IMR-90 (cell line): ENCODE measurements at regions not wholly inside any gene's neighbourhood (a gene's known extent, or its start where the extent isn't known, plus 50 kb on each side); places are given as distances from the start of the nearest gene placed in this dataset.

Source experiments
- ATAC-seq: fragments of 200-7000 bp; cut with Tn5 transposase; 2 replicates; pipeline ENCODE4 v1.9.1; 2020; ENCODE audit warnings: low read depth, mild to moderate bottlenecking, moderate library complexity
- BruUV-seq: library from RNA; stranded (reverse); fragments of 400-500 nt; replicated peaks from 2 replicates; lab custom pipeline; 2021; lab: Mats Ljungman, UMichigan
- CTCF ChIA-PET: fragments of 300-600 bp; formaldehyde crosslinking; extraction: SDS; loops from one replicate; lab custom pipeline; 2021; ENCODE audit warnings: antibody characterized with exemption; lab: Yijun Ruan, JAX
- POLR2A ChIA-PET: fragments of 300-600 bp; sonication (Branson Sonifier 250); formaldehyde crosslinking; loops from one replicate; lab custom pipeline; 2022; ENCODE audit warnings: antibody characterized with exemption; ENCODE audit not compliant: unreplicated experiment; lab: Charles Lee
- DNase-seq: peaks from one replicate; pipeline ENCODE4 v3.0.0; 2013
- H2AFZ ChIP-seq: replicated peaks from 2 replicates; pipeline ENCODE3; 2013; ENCODE audit warnings: low read length, mild to moderate bottlenecking; ENCODE audit not compliant: poor library complexity
- H2AK5ac ChIP-seq: 2 replicates; pipeline ENCODE4 v1.6.1; 2013; ENCODE audit warnings: low read depth, low read length, inconsistent platforms
- H2AK9ac ChIP-seq: replicated peaks from 2 replicates; pipeline ENCODE3; 2013; ENCODE audit warnings: mild to moderate bottlenecking, low read depth, low read length, moderate library complexity; ENCODE audit not compliant: poor library complexity
- H2BK120ac ChIP-seq: 2 replicates; pipeline ENCODE4 v1.6.1; 2013; ENCODE audit warnings: low read depth, low read length, inconsistent platforms
- H2BK15ac ChIP-seq: 3 replicates; pipeline ENCODE4 v1.6.1; 2013; ENCODE audit warnings: low read depth, low read length, inconsistent platforms
- H2BK20ac ChIP-seq: 2 replicates; pipeline ENCODE4 v1.6.1; 2013; ENCODE audit warnings: low read depth, mild to moderate bottlenecking, inconsistent platforms, low read length, moderate library complexity
- H2BK5ac ChIP-seq: 2 replicates; pipeline ENCODE4 v1.6.1; 2013; ENCODE audit warnings: mild to moderate bottlenecking, low read depth, low read length, inconsistent platforms; ENCODE audit not compliant: poor library complexity, severe bottlenecking
- H3K14ac ChIP-seq: replicated peaks from 2 replicates; pipeline ENCODE4 v1.6.1; 2013; ENCODE audit warnings: low read depth, low read length, inconsistent platforms
- H3K18ac ChIP-seq: 2 replicates; pipeline ENCODE4 v1.6.1; 2013; ENCODE audit warnings: low read depth, low read length, control low read depth
- H3K23ac ChIP-seq: 2 replicates; pipeline ENCODE4 v1.6.1; 2013; ENCODE audit warnings: low read depth, low read length, inconsistent platforms
- H3K27ac ChIP-seq: 2 replicates; pipeline ENCODE4 v1.5.1; 2013; ENCODE audit warnings: mild to moderate bottlenecking, control low read depth, low read length; ENCODE audit not compliant: insufficient read depth
- H3K27me3 ChIP-seq: 2 replicates; pipeline ENCODE4 v1.6.1; 2013; ENCODE audit warnings: low read length; ENCODE audit not compliant: control insufficient read depth, insufficient read depth
- H3K36me3 ChIP-seq: 2 replicates; pipeline ENCODE4 v1.6.1; 2013; ENCODE audit warnings: low read length, mixed read lengths; ENCODE audit not compliant: control insufficient read depth, insufficient read depth
- H3K4ac ChIP-seq: 2 replicates; pipeline ENCODE4 v1.6.1; 2013; ENCODE audit warnings: low read depth, low read length, inconsistent platforms
- H3K4me1 ChIP-seq: 2 replicates; pipeline ENCODE4 v1.6.1; 2013; ENCODE audit warnings: low read length, mixed read lengths; ENCODE audit not compliant: control insufficient read depth, insufficient read depth
- H3K4me2 ChIP-seq: 2 replicates; pipeline ENCODE4 v1.6.1; 2013; ENCODE audit warnings: low read depth, mild to moderate bottlenecking, control low read depth, low read length, moderate library complexity
- H3K4me3 ChIP-seq: 2 replicates; pipeline ENCODE4 v1.5.1; 2013; ENCODE audit warnings: low read depth, mild to moderate bottlenecking, control low read depth, low read length, moderate library complexity; ENCODE audit not compliant: insufficient read depth
- H3K56ac ChIP-seq: 2 replicates; pipeline ENCODE4 v1.6.1; 2013; ENCODE audit warnings: low read length, inconsistent platforms; ENCODE audit not compliant: insufficient read depth; ENCODE audit errors: extremely low read depth
- H3K79me1 ChIP-seq, 2 experiments: 2 replicates each; pipeline ENCODE4 v1.6.1; 2013; ENCODE audit warnings: low read length in 2 of 2, inconsistent platforms in 1 of 2, low read depth in 1 of 2
- H3K9ac ChIP-seq: 2 replicates; pipeline ENCODE4 v1.6.1; 2013; ENCODE audit warnings: low read depth, low read length, control low read depth
- H3K9me1 ChIP-seq: 2 replicates; pipeline ENCODE4 v1.6.1; 2013; ENCODE audit warnings: low read length, inconsistent platforms; ENCODE audit not compliant: insufficient read depth
- H3K9me3 ChIP-seq: 2 replicates; pipeline ENCODE4 v1.6.1; 2013; ENCODE audit warnings: low read length; ENCODE audit not compliant: control insufficient read depth, insufficient read depth
- H4K20me1 ChIP-seq: 2 replicates; pipeline ENCODE4 v1.6.1; 2013; ENCODE audit warnings: low read length, inconsistent platforms; ENCODE audit not compliant: insufficient read depth
- H4K5ac ChIP-seq: 2 replicates; pipeline ENCODE4 v1.6.1; 2013; ENCODE audit warnings: mild to moderate bottlenecking, low read depth, low read length, control low read depth
- H4K8ac ChIP-seq, 2 experiments: 2 replicates each; pipeline ENCODE4 v1.6.1; 2013; ENCODE audit warnings: low read depth in 2 of 2, low read length in 2 of 2, control low read depth in 1 of 2, inconsistent platforms in 1 of 2
- H4K91ac ChIP-seq: 2 replicates; pipeline ENCODE4 v1.6.1; 2013; ENCODE audit warnings: low read depth, low read length, inconsistent platforms; ENCODE audit not compliant: insufficient read depth
- BHLHE40 ChIP-seq: fragments of 150-350 bp; IDR thresholded peaks from 2 replicates; pipeline ENCODE4 v1.6.1; 2016; ENCODE audit warnings: mild to moderate bottlenecking, low read depth, low read length
- CHD1 ChIP-seq: IDR thresholded peaks from 2 replicates; pipeline ENCODE4 v1.6.1; 2012; ENCODE audit warnings: low read depth, low read length, improper control_type of control experiment
- ELK1 ChIP-seq: fragments of 150-350 bp; IDR thresholded peaks from 2 replicates; pipeline ENCODE4 v1.6.1; 2016; ENCODE audit warnings: low read depth, mild to moderate bottlenecking, low read length, moderate library complexity, borderline replicate concordance
- MAZ ChIP-seq: IDR thresholded peaks from 2 replicates; pipeline ENCODE4 v1.6.1; 2012; ENCODE audit warnings: low read depth, mild to moderate bottlenecking, low read length, improper control_type of control experiment, moderate library complexity, borderline replicate concordance
- MXI1 ChIP-seq: IDR thresholded peaks from 2 replicates; pipeline ENCODE4 v1.6.1; 2012; ENCODE audit warnings: low read depth, mild to moderate bottlenecking, low read length, moderate library complexity, borderline replicate concordance
- NFE2L2 ChIP-seq: fragments of 150-350 bp; IDR thresholded peaks from 2 replicates; pipeline ENCODE4 v1.6.1; 2016; ENCODE audit warnings: low read depth, mild to moderate bottlenecking, low read length
- POLR2A ChIP-seq: IDR thresholded peaks from 2 replicates; pipeline ENCODE4 v1.6.1; 2012; ENCODE audit warnings: mild to moderate bottlenecking, low read depth, low read length
- RAD21 ChIP-seq: IDR thresholded peaks from 2 replicates; pipeline ENCODE4 v1.6.1; 2012; ENCODE audit warnings: low read length, improper control_type of control experiment
- RCOR1 ChIP-seq: IDR thresholded peaks from 2 replicates; pipeline ENCODE4 v1.6.1; 2012; ENCODE audit warnings: mild to moderate bottlenecking, low read length, improper control_type of control experiment; ENCODE audit not compliant: insufficient replicate concordance
- RFX5 ChIP-seq: IDR thresholded peaks from 2 replicates; pipeline ENCODE4 v1.8.0; 2012; ENCODE audit warnings: low read depth, mild to moderate bottlenecking, low read length, moderate library complexity
- USF2 ChIP-seq: fragments of 150-350 bp; IDR thresholded peaks from 2 replicates; pipeline ENCODE4 v1.6.1; 2017; ENCODE audit warnings: mild to moderate bottlenecking, antibody characterized with exemption, low read length, low read depth
- dilution Hi-C: fragments of 300-500 bp; cut with HindIII; formaldehyde crosslinking; loops from one replicate; pipeline ENCODE4 v1.14.3; 2018; ENCODE audit warnings: low sequenced_read_pairs; ENCODE audit not compliant: unreplicated experiment
- in situ Hi-C: fragments of 300-500 bp; cut with MboI; formaldehyde crosslinking; loops from 3 replicates; pipeline ENCODE4 v1.14.3; 2019; ENCODE audit warnings: low sequenced_read_pairs, inconsistent platforms, mixed read lengths
- intact Hi-C: fragments of 100-400 bp; cut with micrococcal nuclease; formaldehyde crosslinking; loops from 2 replicates; pipeline ENCODE4 v1.10.0; 2022

- Histone ChIP-seq H3K9ac (no peak overlapping the region), H3K4me3 (no peak overlapping the region), H4K5ac (no peak overlapping the region), H3K9me3 (no peaks in the 10 kb centered on the region), H3K4ac (no peak overlapping the region), H4K20me1 (no peaks in the 10 kb centered on the region), H3K36me3 (no peaks in the 10 kb centered on the region), H2BK5ac (no peak overlapping the region), H2AK5ac (no peak overlapping the region), H3K14ac (no peak overlapping the region), H3K9me1 (no peaks in the 10 kb centered on the region), H2AFZ (no peak overlapping the region), H3K18ac (no peak overlapping the region), H3K4me2 (no peak overlapping the region), H4K8ac (no peak overlapping the region), H2AK9ac (no peak overlapping the region), H3K27me3 (no peaks in the 10 kb centered on the region), H2BK120ac (no peak overlapping the region), H3K4me1 (peaks cover 5% of the 10 kb centered on the region), H4K91ac (no peak overlapping the region), H3K23ac (no peak overlapping the region), H2BK15ac (no peak overlapping the region), H3K27ac (no peak overlapping the region), H3K79me1 (no peaks in the 10 kb centered on the region), H2BK20ac (no peak overlapping the region), H3K56ac (no peak overlapping the region)
- intact Hi-C loops (loop anchor here (5.0 kb wide), 1 partner anchor 33 kb away; no protein-coding TSS in a partner anchor), in situ Hi-C loops (no loop called here), dilution Hi-C loops (no loop called here)
- no TSS peak for BruUV-seq
- no peak for TF ChIP-seq NFE2L2
- no peak for TF ChIP-seq CHD1
- no peak for TF ChIP-seq ELK1
- TF ChIP-seq USF2: no peak
- TF ChIP-seq MAZ: no peak
- no peak for TF ChIP-seq BHLHE40
- TF ChIP-seq RCOR1: no peak
- TF ChIP-seq POLR2A: no peak
- no peak for TF ChIP-seq RFX5
- TF ChIP-seq MXI1: no peak
- TF ChIP-seq RAD21: no peak
- ATAC-seq (no peak), DNase-seq (no peak)
- ChIA-PET CTCF (no interaction called here), POLR2A (no interaction called here)
These were observed 64.6 kb upstream of the FN1 start for GRCh38 chr2:215500466-215500865.
